ENCODE measurements at regions not wholly inside any gene's neighbourhood (a gene's known extent, or its start where the extent isn't known, plus 50 kb on each side); places are given as distances from the start of the nearest gene placed in this dataset.

- TF ChIP-seq, protein P1, sequence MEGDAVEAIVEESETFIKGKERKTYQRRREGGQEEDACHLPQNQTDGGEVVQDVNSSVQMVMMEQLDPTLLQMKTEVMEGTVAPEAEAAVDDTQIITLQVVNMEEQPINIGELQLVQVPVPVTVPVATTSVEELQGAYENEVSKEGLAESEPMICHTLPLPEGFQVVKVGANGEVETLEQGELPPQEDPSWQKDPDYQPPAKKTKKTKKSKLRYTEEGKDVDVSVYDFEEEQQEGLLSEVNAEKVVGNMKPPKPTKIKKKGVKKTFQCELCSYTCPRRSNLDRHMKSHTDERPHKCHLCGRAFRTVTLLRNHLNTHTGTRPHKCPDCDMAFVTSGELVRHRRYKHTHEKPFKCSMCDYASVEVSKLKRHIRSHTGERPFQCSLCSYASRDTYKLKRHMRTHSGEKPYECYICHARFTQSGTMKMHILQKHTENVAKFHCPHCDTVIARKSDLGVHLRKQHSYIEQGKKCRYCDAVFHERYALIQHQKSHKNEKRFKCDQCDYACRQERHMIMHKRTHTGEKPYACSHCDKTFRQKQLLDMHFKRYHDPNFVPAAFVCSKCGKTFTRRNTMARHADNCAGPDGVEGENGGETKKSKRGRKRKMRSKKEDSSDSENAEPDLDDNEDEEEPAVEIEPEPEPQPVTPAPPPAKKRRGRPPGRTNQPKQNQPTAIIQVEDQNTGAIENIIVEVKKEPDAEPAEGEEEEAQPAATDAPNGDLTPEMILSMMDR (conservative IDR thresholded peaks at IDR 0.05; ENCODE audit: low read depth in 2 of 2): no peak
- TF ChIP-seq, protein P2, sequence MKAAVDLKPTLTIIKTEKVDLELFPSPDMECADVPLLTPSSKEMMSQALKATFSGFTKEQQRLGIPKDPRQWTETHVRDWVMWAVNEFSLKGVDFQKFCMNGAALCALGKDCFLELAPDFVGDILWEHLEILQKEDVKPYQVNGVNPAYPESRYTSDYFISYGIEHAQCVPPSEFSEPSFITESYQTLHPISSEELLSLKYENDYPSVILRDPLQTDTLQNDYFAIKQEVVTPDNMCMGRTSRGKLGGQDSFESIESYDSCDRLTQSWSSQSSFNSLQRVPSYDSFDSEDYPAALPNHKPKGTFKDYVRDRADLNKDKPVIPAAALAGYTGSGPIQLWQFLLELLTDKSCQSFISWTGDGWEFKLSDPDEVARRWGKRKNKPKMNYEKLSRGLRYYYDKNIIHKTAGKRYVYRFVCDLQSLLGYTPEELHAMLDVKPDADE (IDR thresholded peaks at IDR 0.05): no peak
- TF ChIP-seq ZNF331 (CRISPR knock-in tag; IDR thresholded peaks at IDR 0.05; ENCODE audit: low read depth) (no peak), EZH2phosphoT487 (IDR thresholded peaks at IDR 0.05; ENCODE audit: unreplicated experiment) (no peak), POLR2AphosphoS5 (IDR thresholded peaks at IDR 0.05; ENCODE audit: low read depth) (no peak), STAT1 (IDR thresholded peaks at IDR 0.05; ENCODE audit: unreplicated experiment) (no peak), EZH2 (IDR thresholded peaks at IDR 0.05; ENCODE audit: low read depth, unreplicated experiment) (no peak), JUNB (IDR thresholded peaks at IDR 0.05; ENCODE audit: unreplicated experiment) (no peak), NANOG (IDR thresholded peaks at IDR 0.05; ENCODE audit: borderline replicate concordance) (no peak), REST (IDR thresholded peaks at IDR 0.05; ENCODE audit: unreplicated experiment) (no peak), ZNF462 (CRISPR knock-in tag; IDR thresholded peaks at IDR 0.05) (no peak), CREB1 (CRISPR knock-in tag; IDR thresholded peaks at IDR 0.05; ENCODE audit: low read depth) (no peak), ZNF114 (CRISPR knock-in tag; IDR thresholded peaks at IDR 0.05) (no peak)
- no peaks in the 10 kb centered on the region for H3K27me3 ChIP-seq (ENCODE audit: insufficient read depth)
- H3K36me3 Mint-ChIP-seq (ENCODE audit: low read depth): no peaks in the 10 kb centered on the region
- H3K79me2 ChIP-seq (replicated peaks; ENCODE audit: insufficient read depth): no peaks in the 10 kb centered on the region
- 0 out of 2 replicates have a peak, but pooled peaks cover 4% of the 10 kb centered on the region for H3K9me2 ChIP-seq (ENCODE audit: insufficient read depth)
- H3K4me3 ChIP-seq: no peak overlapping the region
- H3K9me3 Mint-ChIP-seq: no peaks in the 10 kb centered on the region; the same call in 1 of the 3 replicates
- H3K27ac ChIP-seq (ENCODE audit: low read depth): no peak overlapping the region
- H3K36me3 ChIP-seq (ENCODE audit: insufficient read depth): no peaks in the 10 kb centered on the region
- H2AFZ ChIP-seq: no peak overlapping the region
- ATAC-seq (no peak), DNase-seq (ENCODE audit: low spot score) (no peak)
- H3K27ac Mint-ChIP-seq: no peak overlapping the region
- H3K27me3 Mint-ChIP-seq (ENCODE audit: insufficient read depth, low read depth, poor library complexity): peaks cover 19% of the 10 kb centered on the region
- no peaks in the 10 kb centered on the region for H4K20me1 ChIP-seq (replicated peaks; ENCODE audit: insufficient read depth)
- no peak overlapping the region for H3K4me3 Mint-ChIP-seq
- H3K4me1 ChIP-seq (ENCODE audit: insufficient read depth): peaks cover 5% of the 10 kb centered on the region
- no peaks in the 10 kb centered on the region for H3F3A ChIP-seq (replicated peaks; ENCODE audit: low read depth)
- H3K4me1 Mint-ChIP-seq: peaks cover 22% of the 10 kb centered on the region
- no peak overlapping the region for H3K4me2 ChIP-seq
These were observed 130.3 kb upstream of the GLI2 start for GRCh38 chr2:120605231-120605935.
